ENCODE measurements at regions not wholly inside any gene's neighbourhood (a gene's known extent, or its start where the extent isn't known, plus 50 kb on each side); places are given as distances from the start of the nearest gene placed in this dataset.
A peak's percentile ranks its signal among the peaks of the same experiment; 100 is the strongest.

GRCh38 chr2:191597186-191597751, 80.7 kb upstream of the NABP1 start:
- Histone ChIP-seq H3K4me3 (replicated peaks; ENCODE audit: insufficient read depth, low read length) (no peak overlapping the region), H3K27me3 (ENCODE audit: insufficient read depth, poor library complexity, severe bottlenecking) (no peaks in the 10 kb centered on the region), H3K27ac (replicated peaks) (no peak overlapping the region)
- no peak for DNase-seq (ENCODE audit: low read depth in 1 of 2, low spot score in 1 of 2)
- TF ChIP-seq REST (IDR thresholded peaks at IDR 0.05; ENCODE audit: insufficient replicate concordance, low read depth) (no peak), GABPA (IDR thresholded peaks at IDR 0.05; ENCODE audit: low read depth) (no peak), SPI1 (IDR thresholded peaks at IDR 0.05; ENCODE audit: borderline replicate concordance, low read depth) (no peak), POLR2AphosphoS5 (IDR thresholded peaks at IDR 0.05; ENCODE audit: low read depth) (no peak)
- TF ChIP-seq, protein P1, sequence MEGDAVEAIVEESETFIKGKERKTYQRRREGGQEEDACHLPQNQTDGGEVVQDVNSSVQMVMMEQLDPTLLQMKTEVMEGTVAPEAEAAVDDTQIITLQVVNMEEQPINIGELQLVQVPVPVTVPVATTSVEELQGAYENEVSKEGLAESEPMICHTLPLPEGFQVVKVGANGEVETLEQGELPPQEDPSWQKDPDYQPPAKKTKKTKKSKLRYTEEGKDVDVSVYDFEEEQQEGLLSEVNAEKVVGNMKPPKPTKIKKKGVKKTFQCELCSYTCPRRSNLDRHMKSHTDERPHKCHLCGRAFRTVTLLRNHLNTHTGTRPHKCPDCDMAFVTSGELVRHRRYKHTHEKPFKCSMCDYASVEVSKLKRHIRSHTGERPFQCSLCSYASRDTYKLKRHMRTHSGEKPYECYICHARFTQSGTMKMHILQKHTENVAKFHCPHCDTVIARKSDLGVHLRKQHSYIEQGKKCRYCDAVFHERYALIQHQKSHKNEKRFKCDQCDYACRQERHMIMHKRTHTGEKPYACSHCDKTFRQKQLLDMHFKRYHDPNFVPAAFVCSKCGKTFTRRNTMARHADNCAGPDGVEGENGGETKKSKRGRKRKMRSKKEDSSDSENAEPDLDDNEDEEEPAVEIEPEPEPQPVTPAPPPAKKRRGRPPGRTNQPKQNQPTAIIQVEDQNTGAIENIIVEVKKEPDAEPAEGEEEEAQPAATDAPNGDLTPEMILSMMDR (IDR thresholded peaks at IDR 0.05; ENCODE audit: insufficient read depth, low read length): no peak

GRCh38 chr2:191598296-191598695, 79.6 kb upstream of the NABP1 start:
- no peak for DNase-seq (ENCODE audit: low read depth in 1 of 2, low spot score in 1 of 2)
- H3K27ac ChIP-seq (replicated peaks): no peak overlapping the region
- H3K4me3 ChIP-seq (replicated peaks; ENCODE audit: insufficient read depth, low read length): no peak overlapping the region
- TF ChIP-seq REST (IDR thresholded peaks at IDR 0.05; ENCODE audit: insufficient replicate concordance, low read depth): no peak
- TF ChIP-seq GABPA (IDR thresholded peaks at IDR 0.05; ENCODE audit: low read depth): no peak
- TF ChIP-seq SPI1 (IDR thresholded peaks at IDR 0.05; ENCODE audit: borderline replicate concordance, low read depth): no peak
- TF ChIP-seq, protein P1 (IDR thresholded peaks at IDR 0.05; ENCODE audit: insufficient read depth, low read length): no peak
- no peak for TF ChIP-seq POLR2AphosphoS5 (IDR thresholded peaks at IDR 0.05; ENCODE audit: low read depth)
- H3K27me3 ChIP-seq (ENCODE audit: insufficient read depth, poor library complexity, severe bottlenecking): no peaks in the 10 kb centered on the region

DNA sequence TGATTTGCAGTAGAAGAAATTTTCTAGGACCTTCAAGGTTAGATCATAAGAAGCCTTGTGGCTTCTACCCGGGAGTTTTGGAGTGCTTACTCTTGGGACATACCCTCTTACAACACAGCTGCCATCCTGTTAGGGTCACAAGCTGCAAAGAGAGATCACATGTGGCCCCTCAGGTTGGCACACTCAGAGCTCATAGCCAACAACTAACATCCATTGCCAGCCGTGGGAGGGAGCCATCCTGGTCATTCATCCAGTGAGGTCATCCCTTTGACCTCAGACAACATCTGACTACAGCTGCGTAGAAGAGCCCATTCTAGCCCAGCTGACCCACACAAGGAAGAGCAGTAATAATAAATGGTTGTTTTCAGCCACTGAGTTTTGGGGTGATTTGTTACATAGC, 76.9 kb upstream of the NABP1 start:
- peak; percentile 20 to 63 for DNase-seq (ENCODE audit: low read depth in 1 of 2, low spot score in 1 of 2)
- no peak for TF ChIP-seq POLR2AphosphoS5 (IDR thresholded peaks at IDR 0.05; ENCODE audit: low read depth)
- no peak for TF ChIP-seq GABPA (IDR thresholded peaks at IDR 0.05; ENCODE audit: low read depth)
- no peak for TF ChIP-seq SPI1 (IDR thresholded peaks at IDR 0.05; ENCODE audit: borderline replicate concordance, low read depth)
- TF ChIP-seq, protein P1 (IDR thresholded peaks at IDR 0.05; ENCODE audit: insufficient read depth, low read length): no peak
- TF ChIP-seq REST (IDR thresholded peaks at IDR 0.05; ENCODE audit: insufficient replicate concordance, low read depth): no peak
- Histone ChIP-seq H3K27me3 (ENCODE audit: insufficient read depth, poor library complexity, severe bottlenecking) (no peaks in the 10 kb centered on the region), H3K27ac (replicated peaks) (no peak overlapping the region), H3K4me3 (replicated peaks; ENCODE audit: insufficient read depth, low read length) (no peak overlapping the region)

Data from HL-60 (cell line).